Ascending aorta (tissue), 2 donors: ENCODE measurements at regions not wholly inside any gene's neighbourhood (a gene's known extent, or its start where the extent isn't known, plus 50 kb on each side); places are given as distances from the start of the nearest gene placed in this dataset.

Source experiments
- DNase-seq, 2 donors: peaks; one replicate each; pipeline ENCODE4 v3.0.0-alpha.2; 2019; ENCODE audit warnings: low spot score in 2 of 2
- H3K27ac ChIP-seq, 2 donors: fragments of 200-600 bp; sonication (generic); one replicate each; pipeline ENCODE4 v1.5.1; 2016 to 2017; ENCODE audit warnings: mild to moderate bottlenecking in 1 of 2
- H3K27me3 ChIP-seq: fragments of 200-600 bp; sonication (generic); one replicate; pipeline ENCODE4 v1.5.1; 2017
- H3K36me3 ChIP-seq, 2 donors: fragments of 200-600 bp; sonication (generic); one replicate each; pipeline ENCODE4 v1.5.1; 2016
- H3K4me1 ChIP-seq, 2 donors: fragments of 200-600 bp; sonication (generic); one replicate each; pipeline ENCODE4 v1.5.1; 2016 to 2017; ENCODE audit warnings: mild to moderate bottlenecking in 1 of 2
- H3K4me3 ChIP-seq, 2 donors: fragments of 200-600 bp; sonication (generic); one replicate each; pipeline ENCODE4 v1.5.1; 2016 to 2017; ENCODE audit warnings: mild to moderate bottlenecking in 1 of 2
- H3K9me3 ChIP-seq, 2 donors: fragments of 200-600 bp; sonication (generic); one replicate each; pipeline ENCODE4 v1.5.1; 2016
- CTCF ChIP-seq, 3 experiments: fragments of 200-600 bp in 2 of 3; fragments of 450-650 bp in 1 of 3; sonication (generic) in 2 of 3; IDR thresholded peaks; one replicate each; pipeline ENCODE4 v1.5.1; 2016 to 2019; ENCODE audit warnings: antibody characterized with exemption in 3 of 3, mild to moderate bottlenecking in 1 of 3, moderate library complexity in 1 of 3
- intact Hi-C: fragments of 100-400 bp; cut with DNase I; formaldehyde crosslinking; loops from one replicate; pipeline ENCODE4 v1.15.1; 2023

GRCh38 chr5:148012801-148013200 lies 51.0 kb upstream of the SPINK5 start:
- intact Hi-C loops = no loop called here
- Histone ChIP-seq H3K4me3 (no peak overlapping the region), H3K27ac (no peak overlapping the region), H3K9me3 (no peaks in the 10 kb centered on the region), H3K27me3 (no peaks in the 10 kb centered on the region), H3K36me3 (no peaks in the 10 kb centered on the region), H3K4me1 (no peaks in the 10 kb centered on the region)
- TF ChIP-seq CTCF (IDR thresholded peaks at IDR 0.05) = no peak
- no peak for DNase-seq

- no peak for DNase-seq
- H3K4me1 ChIP-seq = no peaks in the 10 kb centered on the region
- no peak for TF ChIP-seq CTCF (IDR thresholded peaks at IDR 0.05)
- no peaks in the 10 kb centered on the region for H3K36me3 ChIP-seq
- no peak overlapping the region for H3K4me3 ChIP-seq
- no peak overlapping the region for H3K27ac ChIP-seq
- H3K9me3 ChIP-seq = no peaks in the 10 kb centered on the region
- no peaks in the 10 kb centered on the region for H3K27me3 ChIP-seq
- intact Hi-C loops = no loop called here
These were observed 52.2 kb upstream of the SPINK5 start for GRCh38 chr5:148011398-148012137.

GRCh38 chr5:148005788-148006520 lies 57.8 kb upstream of the SPINK5 start:
- DNase-seq = no peak
- intact Hi-C loops = no loop called here
- Histone ChIP-seq H3K27me3 (no peaks in the 10 kb centered on the region), H3K9me3 (peaks cover 0 to 17% of the 10 kb centered on the region in 2 donors), H3K4me3 (no peak overlapping the region), H3K4me1 (no peaks in the 10 kb centered on the region), H3K36me3 (no peaks in the 10 kb centered on the region), H3K27ac (no peak overlapping the region)
- peak in 1 of 3 experiments; percentile 6 for TF ChIP-seq CTCF (IDR thresholded peaks at IDR 0.05)

GRCh38 chr5:148003226-148003625 lies 60.6 kb upstream of the SPINK5 start:
- intact Hi-C loops = no loop called here
- no peaks in the 10 kb centered on the region for H3K27me3 ChIP-seq
- H3K4me1 ChIP-seq = no peaks in the 10 kb centered on the region
- no peak overlapping the region for H3K4me3 ChIP-seq
- no peak for TF ChIP-seq CTCF (IDR thresholded peaks at IDR 0.05)
- H3K36me3 ChIP-seq = no peaks in the 10 kb centered on the region
- no peak for DNase-seq
- H3K9me3 ChIP-seq = peaks cover 0 to 17% of the 10 kb centered on the region in 2 donors
- no peak overlapping the region for H3K27ac ChIP-seq

GRCh38 chr5:148002451-148002850 lies 61.3 kb upstream of the SPINK5 start:
- DNase-seq = no peak
- Histone ChIP-seq H3K27me3 (no peaks in the 10 kb centered on the region), H3K36me3 (no peaks in the 10 kb centered on the region), H3K4me1 (no peaks in the 10 kb centered on the region), H3K27ac (no peak overlapping the region), H3K9me3 (peaks cover 0 to 17% of the 10 kb centered on the region in 2 donors), H3K4me3 (no peak overlapping the region)
- TF ChIP-seq CTCF (IDR thresholded peaks at IDR 0.05) = no peak
- intact Hi-C loops = no loop called here
